ENCODE measurements at regions not wholly inside any gene's neighbourhood (a gene's known extent, or its start where the extent isn't known, plus 50 kb on each side); places are given as distances from the start of the nearest gene placed in this dataset.
A peak's percentile ranks its signal among the peaks of the same experiment; 100 is the strongest.

DNA sequence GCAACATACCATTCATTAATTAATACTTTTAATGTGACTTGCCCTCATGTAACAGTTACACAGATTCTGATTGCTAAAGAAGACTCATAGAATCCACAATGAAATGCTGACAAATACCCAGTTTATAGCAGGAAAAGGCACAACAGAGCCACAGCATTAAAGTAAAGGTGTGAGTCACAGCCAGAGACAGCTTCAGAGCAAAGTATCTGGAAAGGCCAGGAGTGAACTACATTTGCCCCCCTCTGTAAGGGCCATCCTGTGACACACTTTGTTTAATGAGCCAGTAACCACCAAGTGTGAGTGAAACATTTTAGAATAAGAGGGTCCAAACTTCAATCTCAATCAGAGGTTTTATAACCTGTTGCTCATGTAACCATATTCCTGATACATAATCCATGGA is 133.8 kb upstream of the TACR3 start:
- H3K4me3 Mint-ChIP-seq: no peak overlapping the region
- Histone ChIP-seq H3F3A (replicated peaks; ENCODE audit: low read depth) (no peaks in the 10 kb centered on the region), H4K20me1 (replicated peaks; ENCODE audit: insufficient read depth) (no peaks in the 10 kb centered on the region), H3K27me3 (ENCODE audit: insufficient read depth) (no peaks in the 10 kb centered on the region), H2AFZ (peak overlapping the region; percentile 50; the same call in 1 of the 2 replicates), H3K27ac (ENCODE audit: low read depth) (no peak overlapping the region), H3K4me1 (ENCODE audit: insufficient read depth) (no peaks in the 10 kb centered on the region), H3K4me3 (no peak overlapping the region), H3K9me2 (ENCODE audit: insufficient read depth) (no peaks in the 10 kb centered on the region), H3K36me3 (ENCODE audit: insufficient read depth) (no peaks in the 10 kb centered on the region), H3K79me2 (replicated peaks; ENCODE audit: insufficient read depth) (no peaks in the 10 kb centered on the region), H3K4me2 (no peak overlapping the region)
- H3K9me3 Mint-ChIP-seq: peaks cover 18% of the 10 kb centered on the region
- peaks cover 6% of the 10 kb centered on the region; the same call in 2 of the 3 replicates for H3K36me3 Mint-ChIP-seq (ENCODE audit: low read depth)
- H3K4me1 Mint-ChIP-seq: peaks cover 4% of the 10 kb centered on the region; the same call in 2 of the 3 replicates
- DNase-seq (ENCODE audit: low spot score) (no peak), ATAC-seq (no peak)
- no peak overlapping the region for H3K27ac Mint-ChIP-seq
- H3K27me3 Mint-ChIP-seq (ENCODE audit: insufficient read depth, low read depth, poor library complexity): no peaks in the 10 kb centered on the region
- TF ChIP-seq, protein P1, sequence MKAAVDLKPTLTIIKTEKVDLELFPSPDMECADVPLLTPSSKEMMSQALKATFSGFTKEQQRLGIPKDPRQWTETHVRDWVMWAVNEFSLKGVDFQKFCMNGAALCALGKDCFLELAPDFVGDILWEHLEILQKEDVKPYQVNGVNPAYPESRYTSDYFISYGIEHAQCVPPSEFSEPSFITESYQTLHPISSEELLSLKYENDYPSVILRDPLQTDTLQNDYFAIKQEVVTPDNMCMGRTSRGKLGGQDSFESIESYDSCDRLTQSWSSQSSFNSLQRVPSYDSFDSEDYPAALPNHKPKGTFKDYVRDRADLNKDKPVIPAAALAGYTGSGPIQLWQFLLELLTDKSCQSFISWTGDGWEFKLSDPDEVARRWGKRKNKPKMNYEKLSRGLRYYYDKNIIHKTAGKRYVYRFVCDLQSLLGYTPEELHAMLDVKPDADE (IDR thresholded peaks at IDR 0.05): no peak
- TF ChIP-seq ZNF114 (CRISPR knock-in tag; IDR thresholded peaks at IDR 0.05): no peak
- TF ChIP-seq, protein P2, sequence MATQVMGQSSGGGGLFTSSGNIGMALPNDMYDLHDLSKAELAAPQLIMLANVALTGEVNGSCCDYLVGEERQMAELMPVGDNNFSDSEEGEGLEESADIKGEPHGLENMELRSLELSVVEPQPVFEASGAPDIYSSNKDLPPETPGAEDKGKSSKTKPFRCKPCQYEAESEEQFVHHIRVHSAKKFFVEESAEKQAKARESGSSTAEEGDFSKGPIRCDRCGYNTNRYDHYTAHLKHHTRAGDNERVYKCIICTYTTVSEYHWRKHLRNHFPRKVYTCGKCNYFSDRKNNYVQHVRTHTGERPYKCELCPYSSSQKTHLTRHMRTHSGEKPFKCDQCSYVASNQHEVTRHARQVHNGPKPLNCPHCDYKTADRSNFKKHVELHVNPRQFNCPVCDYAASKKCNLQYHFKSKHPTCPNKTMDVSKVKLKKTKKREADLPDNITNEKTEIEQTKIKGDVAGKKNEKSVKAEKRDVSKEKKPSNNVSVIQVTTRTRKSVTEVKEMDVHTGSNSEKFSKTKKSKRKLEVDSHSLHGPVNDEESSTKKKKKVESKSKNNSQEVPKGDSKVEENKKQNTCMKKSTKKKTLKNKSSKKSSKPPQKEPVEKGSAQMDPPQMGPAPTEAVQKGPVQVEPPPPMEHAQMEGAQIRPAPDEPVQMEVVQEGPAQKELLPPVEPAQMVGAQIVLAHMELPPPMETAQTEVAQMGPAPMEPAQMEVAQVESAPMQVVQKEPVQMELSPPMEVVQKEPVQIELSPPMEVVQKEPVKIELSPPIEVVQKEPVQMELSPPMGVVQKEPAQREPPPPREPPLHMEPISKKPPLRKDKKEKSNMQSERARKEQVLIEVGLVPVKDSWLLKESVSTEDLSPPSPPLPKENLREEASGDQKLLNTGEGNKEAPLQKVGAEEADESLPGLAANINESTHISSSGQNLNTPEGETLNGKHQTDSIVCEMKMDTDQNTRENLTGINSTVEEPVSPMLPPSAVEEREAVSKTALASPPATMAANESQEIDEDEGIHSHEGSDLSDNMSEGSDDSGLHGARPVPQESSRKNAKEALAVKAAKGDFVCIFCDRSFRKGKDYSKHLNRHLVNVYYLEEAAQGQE (IDR thresholded peaks at IDR 0.05; ENCODE audit: unreplicated experiment): no peak
- TF ChIP-seq, protein P3, sequence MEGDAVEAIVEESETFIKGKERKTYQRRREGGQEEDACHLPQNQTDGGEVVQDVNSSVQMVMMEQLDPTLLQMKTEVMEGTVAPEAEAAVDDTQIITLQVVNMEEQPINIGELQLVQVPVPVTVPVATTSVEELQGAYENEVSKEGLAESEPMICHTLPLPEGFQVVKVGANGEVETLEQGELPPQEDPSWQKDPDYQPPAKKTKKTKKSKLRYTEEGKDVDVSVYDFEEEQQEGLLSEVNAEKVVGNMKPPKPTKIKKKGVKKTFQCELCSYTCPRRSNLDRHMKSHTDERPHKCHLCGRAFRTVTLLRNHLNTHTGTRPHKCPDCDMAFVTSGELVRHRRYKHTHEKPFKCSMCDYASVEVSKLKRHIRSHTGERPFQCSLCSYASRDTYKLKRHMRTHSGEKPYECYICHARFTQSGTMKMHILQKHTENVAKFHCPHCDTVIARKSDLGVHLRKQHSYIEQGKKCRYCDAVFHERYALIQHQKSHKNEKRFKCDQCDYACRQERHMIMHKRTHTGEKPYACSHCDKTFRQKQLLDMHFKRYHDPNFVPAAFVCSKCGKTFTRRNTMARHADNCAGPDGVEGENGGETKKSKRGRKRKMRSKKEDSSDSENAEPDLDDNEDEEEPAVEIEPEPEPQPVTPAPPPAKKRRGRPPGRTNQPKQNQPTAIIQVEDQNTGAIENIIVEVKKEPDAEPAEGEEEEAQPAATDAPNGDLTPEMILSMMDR (conservative IDR thresholded peaks at IDR 0.05; ENCODE audit: low read depth in 2 of 2): no peak
- TF ChIP-seq EZH2 (IDR thresholded peaks at IDR 0.05; ENCODE audit: low read depth, unreplicated experiment): no peak
- no peak for TF ChIP-seq POLR2AphosphoS5 (IDR thresholded peaks at IDR 0.05; ENCODE audit: low read depth)

DNA sequence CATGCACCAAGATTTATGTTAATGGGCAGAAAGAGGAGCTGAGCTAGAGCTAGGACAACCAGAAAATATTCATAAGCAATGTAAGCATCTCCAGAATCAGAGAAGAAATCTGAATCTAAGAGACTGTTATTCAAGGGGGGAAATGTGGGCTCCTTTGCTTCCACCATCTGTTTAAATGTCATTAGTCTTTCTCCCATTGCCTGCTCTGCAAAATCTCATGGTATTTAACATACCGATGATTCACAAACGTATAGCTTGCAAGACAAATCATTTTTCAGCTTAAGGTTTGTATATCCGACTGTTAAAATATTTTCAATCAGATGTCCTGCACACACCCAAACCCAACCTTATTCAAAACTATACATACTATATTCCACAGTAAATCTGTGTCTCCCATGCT is 133.4 kb upstream of the TACR3 start:
- Mint-ChIP-seq H3K36me3 (ENCODE audit: low read depth) (peaks cover 8% of the 10 kb centered on the region; the same call in 2 of the 3 replicates), H3K27ac (no peak overlapping the region), H3K9me3 (peaks cover 22% of the 10 kb centered on the region), H3K4me3 (no peak overlapping the region), H3K4me1 (peaks cover 3% of the 10 kb centered on the region; the same call in 2 of the 3 replicates), H3K27me3 (ENCODE audit: insufficient read depth, low read depth, poor library complexity) (no peaks in the 10 kb centered on the region)
- no peaks in the 10 kb centered on the region for H3K9me2 ChIP-seq (ENCODE audit: insufficient read depth)
- H4K20me1 ChIP-seq (replicated peaks; ENCODE audit: insufficient read depth): no peaks in the 10 kb centered on the region
- H2AFZ ChIP-seq: peak overlapping the region; percentile 50; the same call in 1 of the 2 replicates
- no peak overlapping the region for H3K4me2 ChIP-seq
- H3K36me3 ChIP-seq (ENCODE audit: insufficient read depth): no peaks in the 10 kb centered on the region
- DNase-seq (ENCODE audit: low spot score) (no peak), ATAC-seq (no peak)
- H3K4me3 ChIP-seq: no peak overlapping the region
- no peaks in the 10 kb centered on the region for H3F3A ChIP-seq (replicated peaks; ENCODE audit: low read depth)
- no peaks in the 10 kb centered on the region for H3K27me3 ChIP-seq (ENCODE audit: insufficient read depth)
- H3K4me1 ChIP-seq (ENCODE audit: insufficient read depth): no peaks in the 10 kb centered on the region
- no peak overlapping the region for H3K27ac ChIP-seq (ENCODE audit: low read depth)
- no peaks in the 10 kb centered on the region for H3K79me2 ChIP-seq (replicated peaks; ENCODE audit: insufficient read depth)
- no peak for TF ChIP-seq ZNF331 (CRISPR knock-in tag; IDR thresholded peaks at IDR 0.05; ENCODE audit: low read depth)
- TF ChIP-seq CREB1 (CRISPR knock-in tag; IDR thresholded peaks at IDR 0.05; ENCODE audit: low read depth): no peak
- no peak for TF ChIP-seq JUNB (IDR thresholded peaks at IDR 0.05; ENCODE audit: unreplicated experiment)
- TF ChIP-seq, protein P3 (conservative IDR thresholded peaks at IDR 0.05; ENCODE audit: low read depth in 2 of 2): no peak
- TF ChIP-seq, protein P2 (IDR thresholded peaks at IDR 0.05; ENCODE audit: unreplicated experiment): no peak
- no peak for TF ChIP-seq ZNF114 (CRISPR knock-in tag; IDR thresholded peaks at IDR 0.05)
- TF ChIP-seq POLR2AphosphoS5 (IDR thresholded peaks at IDR 0.05; ENCODE audit: low read depth): no peak
- no peak for TF ChIP-seq EZH2phosphoT487 (IDR thresholded peaks at IDR 0.05; ENCODE audit: unreplicated experiment)
- TF ChIP-seq NANOG (IDR thresholded peaks at IDR 0.05; ENCODE audit: borderline replicate concordance): no peak

Data from GM23338 (cell line).